ENCODE measurements at regions not wholly inside any gene's neighbourhood (a gene's known extent, or its start where the extent isn't known, plus 50 kb on each side); places are given as distances from the start of the nearest gene placed in this dataset.

- DNase-seq (ENCODE audit: low read depth): no peak
- no peak overlapping the region for H3K4me3 ChIP-seq (ENCODE audit: control insufficient read depth, low read depth, low read length)
- TF ChIP-seq, protein P1, sequence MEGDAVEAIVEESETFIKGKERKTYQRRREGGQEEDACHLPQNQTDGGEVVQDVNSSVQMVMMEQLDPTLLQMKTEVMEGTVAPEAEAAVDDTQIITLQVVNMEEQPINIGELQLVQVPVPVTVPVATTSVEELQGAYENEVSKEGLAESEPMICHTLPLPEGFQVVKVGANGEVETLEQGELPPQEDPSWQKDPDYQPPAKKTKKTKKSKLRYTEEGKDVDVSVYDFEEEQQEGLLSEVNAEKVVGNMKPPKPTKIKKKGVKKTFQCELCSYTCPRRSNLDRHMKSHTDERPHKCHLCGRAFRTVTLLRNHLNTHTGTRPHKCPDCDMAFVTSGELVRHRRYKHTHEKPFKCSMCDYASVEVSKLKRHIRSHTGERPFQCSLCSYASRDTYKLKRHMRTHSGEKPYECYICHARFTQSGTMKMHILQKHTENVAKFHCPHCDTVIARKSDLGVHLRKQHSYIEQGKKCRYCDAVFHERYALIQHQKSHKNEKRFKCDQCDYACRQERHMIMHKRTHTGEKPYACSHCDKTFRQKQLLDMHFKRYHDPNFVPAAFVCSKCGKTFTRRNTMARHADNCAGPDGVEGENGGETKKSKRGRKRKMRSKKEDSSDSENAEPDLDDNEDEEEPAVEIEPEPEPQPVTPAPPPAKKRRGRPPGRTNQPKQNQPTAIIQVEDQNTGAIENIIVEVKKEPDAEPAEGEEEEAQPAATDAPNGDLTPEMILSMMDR (IDR thresholded peaks at IDR 0.05; ENCODE audit: control insufficient read depth, insufficient read depth, low read depth, low read length, missing control alignments): no peak
Observed at GRCh38 chr4:188414441-188414840, 275.2 kb downstream of the TRIML1 start.

- DNase-seq (ENCODE audit: low read depth): no peak
Observed at GRCh38 chr4:188417181-188417580, 277.9 kb downstream of the TRIML1 start.

GRCh38 chr4:188423039-188423438, 283.8 kb downstream of the TRIML1 start:
- TF ChIP-seq, protein P1 (IDR thresholded peaks at IDR 0.05; ENCODE audit: control insufficient read depth, insufficient read depth, low read depth, low read length, missing control alignments): no peak
- DNase-seq (ENCODE audit: low read depth): no peak
- no peak overlapping the region for H3K4me3 ChIP-seq (ENCODE audit: control insufficient read depth, low read depth, low read length)

More at GRCh38 chr4:188417181-188417580, 277.9 kb downstream of the TRIML1 start:
- no peak overlapping the region for H3K4me3 ChIP-seq (ENCODE audit: control insufficient read depth, low read depth, low read length)
- TF ChIP-seq, protein P1 (IDR thresholded peaks at IDR 0.05; ENCODE audit: control insufficient read depth, insufficient read depth, low read depth, low read length, missing control alignments): no peak

- TF ChIP-seq, protein P1 (IDR thresholded peaks at IDR 0.05; ENCODE audit: control insufficient read depth, insufficient read depth, low read depth, low read length, missing control alignments): no peak
- H3K4me3 ChIP-seq (ENCODE audit: control insufficient read depth, low read depth, low read length): no peak overlapping the region
- no peak for DNase-seq (ENCODE audit: low read depth)
Observed at GRCh38 chr4:188428935-188429334, 289.7 kb downstream of the TRIML1 start.

DNA sequence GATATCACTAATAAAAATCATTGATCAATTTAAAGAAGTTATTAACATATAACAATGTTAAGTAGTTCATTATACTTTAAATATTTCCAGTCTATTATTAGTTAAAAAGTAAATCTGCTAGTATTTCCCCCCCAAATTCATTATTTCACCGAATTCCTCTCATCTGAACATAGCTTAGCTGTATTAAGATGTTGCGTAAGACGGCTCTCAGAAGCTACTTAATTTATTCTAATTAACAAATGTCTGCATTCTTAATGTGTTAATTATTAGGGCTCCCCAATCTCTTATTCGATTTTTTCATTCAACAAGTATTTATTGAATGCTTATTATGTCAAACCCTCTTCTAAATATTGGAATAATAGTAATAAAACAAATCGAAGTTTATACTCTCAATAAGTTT, 290.7 kb downstream of the TRIML1 start:
- TF ChIP-seq, protein P1 (IDR thresholded peaks at IDR 0.05; ENCODE audit: control insufficient read depth, insufficient read depth, low read depth, low read length, missing control alignments): no peak
- DNase-seq (ENCODE audit: low read depth): no peak
- H3K4me3 ChIP-seq (ENCODE audit: control insufficient read depth, low read depth, low read length): no peak overlapping the region

- no peak for DNase-seq (ENCODE audit: low read depth)
- TF ChIP-seq, protein P1 (IDR thresholded peaks at IDR 0.05; ENCODE audit: control insufficient read depth, insufficient read depth, low read depth, low read length, missing control alignments): no peak
- H3K4me3 ChIP-seq (ENCODE audit: control insufficient read depth, low read depth, low read length): no peak overlapping the region
Observed at GRCh38 chr4:188430384-188430783, 291.1 kb downstream of the TRIML1 start.

DNA sequence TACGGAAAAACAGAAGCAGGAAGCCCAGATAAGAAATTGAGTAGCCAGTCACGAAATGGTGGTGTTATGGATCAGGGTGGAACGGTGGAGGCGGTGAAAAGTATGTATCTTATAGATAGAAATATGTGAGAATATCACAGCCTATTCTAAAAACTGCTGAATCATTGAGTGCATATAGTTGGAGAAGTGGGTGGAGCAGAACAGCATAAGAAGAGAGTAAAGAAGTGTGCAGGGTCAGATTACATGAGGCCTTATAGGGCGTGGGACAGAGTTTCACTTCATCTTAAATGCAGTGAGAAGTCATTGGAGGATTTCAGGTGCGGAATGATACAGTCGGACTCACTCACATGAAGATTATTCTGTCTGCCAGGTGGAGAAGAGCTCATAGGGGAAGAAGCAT, 293.1 kb downstream of the TRIML1 start:
- TF ChIP-seq, protein P1 (IDR thresholded peaks at IDR 0.05; ENCODE audit: control insufficient read depth, insufficient read depth, low read depth, low read length, missing control alignments): no peak
- DNase-seq (ENCODE audit: low read depth): no peak
- H3K4me3 ChIP-seq (ENCODE audit: control insufficient read depth, low read depth, low read length): no peak overlapping the region

Measured in AG09309 (cell line).